ENCODE measurements at regions not wholly inside any gene's neighbourhood (a gene's known extent, or its start where the extent isn't known, plus 50 kb on each side); places are given as distances from the start of the nearest gene placed in this dataset.
"Not testable (repeated sequence)": the region's sequence is repeated elsewhere in the genome, so short reads cannot be mapped to it uniquely, and the experiment has no call there.

GRCh38 chr11:69572861-69573260 lies 68.1 kb upstream of the CCND1 start:
- DNase-seq: no peak

- no peak for DNase-seq
Observed at GRCh38 chr11:69573761-69574607, 67.0 kb upstream of the CCND1 start.

- DNase-seq: no peak
Observed at GRCh38 chr11:69574608-69575255, 66.2 kb upstream of the CCND1 start.

- DNase-seq: no peak
Observed at GRCh38 chr11:69575296-69576068, 65.5 kb upstream of the CCND1 start.

- no peak for DNase-seq
Observed at GRCh38 chr11:69576069-69576782, 64.7 kb upstream of the CCND1 start.

GRCh38 chr11:69578167-69578566 lies 62.8 kb upstream of the CCND1 start:
- DNase-seq: no peak

GRCh38 chr11:69580529-69580928 lies 60.4 kb upstream of the CCND1 start:
- DNase-seq: no peak

GRCh38 chr11:69582756-69583467 lies 58.0 kb upstream of the CCND1 start:
- no peak for DNase-seq

- no peak for DNase-seq
Observed at GRCh38 chr11:69584160-69584559, 56.8 kb upstream of the CCND1 start.

- DNase-seq: no peak
Observed at GRCh38 chr11:69585385-69585784, 55.6 kb upstream of the CCND1 start.

GRCh38 chr11:69587454-69588090 lies 53.4 kb upstream of the CCND1 start:
- no peak for DNase-seq

- DNase-seq: no peak
Observed at GRCh38 chr11:69588270-69588669, 52.7 kb upstream of the CCND1 start.

- not testable (repeated sequence) for DNase-seq
Observed at GRCh38 chr11:69590088-69590487, 50.9 kb upstream of the CCND1 start.
